H1 (cell line): ENCODE measurements at regions not wholly inside any gene's neighbourhood (a gene's known extent, or its start where the extent isn't known, plus 50 kb on each side); places are given as distances from the start of the nearest gene placed in this dataset.

ENCODE experiments used
- CTCF ChIA-PET: fragments of 300-600 bp; sonication (Branson Sonifier 250); formaldehyde crosslinking; loops from one replicate; lab custom pipeline; 2021; ENCODE audit not compliant: partially characterized antibody; lab: Charles Lee
- POLR2A ChIA-PET: fragments of 300-600 bp; sonication (Branson Sonifier 250); formaldehyde crosslinking; loops from one replicate; lab custom pipeline; 2021; ENCODE audit warnings: inconsistent platforms; ENCODE audit not compliant: partially characterized antibody; lab: Charles Lee
- DNase-seq, 2 experiments: peaks; one replicate each; pipeline versions ENCODE4 v3.0.0 to v3.0.0-alpha.2; 2010 to 2022; ENCODE audit warnings: low spot score in 2 of 2, low read depth in 1 of 2, mixed read lengths in 1 of 2
- FAIRE-seq: peaks from 2 replicates; lab custom pipeline; 2011; peaks lifted over from hg19 to GRCh38; lab: Jason Lieb, UNC
- H2AFZ ChIP-seq: 2 replicates; pipeline ENCODE4 v1.8.1; 2012; ENCODE audit warnings: low read length, inconsistent platforms
- H2AK5ac ChIP-seq: 2 replicates; pipeline ENCODE4 v1.6.1; 2013; ENCODE audit warnings: low read depth, low read length
- H2BK120ac ChIP-seq: replicated peaks from 2 replicates; pipeline ENCODE3; 2013; ENCODE audit warnings: low read depth, low read length, inconsistent platforms
- H2BK12ac ChIP-seq: 2 replicates; pipeline ENCODE4 v1.6.1; 2013; ENCODE audit warnings: low read depth, low read length
- H2BK15ac ChIP-seq: 2 replicates; pipeline ENCODE4 v1.6.1; 2013; ENCODE audit warnings: low read length
- H2BK20ac ChIP-seq: 2 replicates; pipeline ENCODE4 v1.6.1; 2013; ENCODE audit warnings: low read length
- H2BK5ac ChIP-seq: 2 replicates; pipeline ENCODE4 v1.6.1; 2013; ENCODE audit warnings: low read depth, low read length
- H3K14ac ChIP-seq: 2 replicates; pipeline ENCODE4 v1.6.1; 2013; ENCODE audit warnings: inconsistent platforms; ENCODE audit not compliant: insufficient read length
- H3K18ac ChIP-seq: 2 replicates; pipeline ENCODE4 v1.6.1; 2013; ENCODE audit warnings: low read length; ENCODE audit errors: extremely low read depth
- H3K23ac ChIP-seq: 2 replicates; pipeline ENCODE4 v1.6.1; 2013; ENCODE audit warnings: inconsistent platforms; ENCODE audit not compliant: insufficient read length
- H3K23me2 ChIP-seq: 2 replicates; pipeline ENCODE4 v1.6.1; 2013; ENCODE audit warnings: low read depth, low read length
- H3K27ac ChIP-seq: 2 replicates; pipeline ENCODE4 v1.6.1; 2011; ENCODE audit warnings: low read depth, low read length, inconsistent platforms
- H3K27me3 ChIP-seq, 4 experiments: replicated peaks in 1 of 4; 1 replicate in 1 of 4; 2 replicates in 3 of 4; pipeline versions ENCODE4 v1.6.1 to v1.8.1; 2011 to 2013; ENCODE audit warnings: low read length in 3 of 4, mild to moderate bottlenecking in 3 of 4, inconsistent platforms in 2 of 4, mixed read lengths in 2 of 4, moderate library complexity in 1 of 4; ENCODE audit not compliant: control insufficient read depth in 3 of 4, insufficient read depth in 3 of 4; ENCODE audit errors: extremely low read depth in 1 of 4
- H3K36me3 ChIP-seq, 4 experiments: 2 replicates each; pipeline versions ENCODE4 v1.6.1 to v1.8.1; 2011 to 2013; ENCODE audit warnings: mild to moderate bottlenecking in 4 of 4, low read length in 3 of 4, moderate library complexity in 2 of 4, control low read depth in 1 of 4, inconsistent platforms in 1 of 4; ENCODE audit not compliant: insufficient read depth in 4 of 4, control insufficient read depth in 2 of 4
- H3K4ac ChIP-seq: replicated peaks from 2 replicates; pipeline ENCODE3; 2013; ENCODE audit warnings: low read length, low read depth, mixed read lengths, inconsistent platforms; ENCODE audit not compliant: insufficient read length
- H3K4me1 ChIP-seq, 4 experiments: replicated peaks in 1 of 4; 1 replicate in 1 of 4; 2 replicates in 3 of 4; pipeline versions ENCODE4 v1.6.1 to v1.8.1; 2011 to 2013; ENCODE audit warnings: low read length in 3 of 4, inconsistent platforms in 2 of 4, mixed read lengths in 1 of 4; ENCODE audit not compliant: insufficient read depth in 4 of 4, control insufficient read depth in 3 of 4
- H3K4me2 ChIP-seq, 2 experiments: 2 replicates each; pipeline versions ENCODE4 v1.6.1 to v1.8.1; 2011 to 2013; ENCODE audit warnings: low read depth in 2 of 2, low read length in 2 of 2, control low read depth in 1 of 2, inconsistent platforms in 1 of 2, mild to moderate bottlenecking in 1 of 2; ENCODE audit not compliant: insufficient read depth in 1 of 2
- H3K4me3 ChIP-seq, 4 experiments: fragments of 200-600, 300-600 bp in 1 of 4; sonication (generic), shearing (Covaris generic), sonication (Bioruptor Twin) in 1 of 4; 2 replicates each; pipeline versions ENCODE4 v1.5.1 to v1.8.1; 2011 to 2016; ENCODE audit warnings: low read length in 4 of 4, low read depth in 3 of 4, control low read depth in 2 of 4, inconsistent platforms in 2 of 4, mild to moderate bottlenecking in 2 of 4, mixed read lengths in 1 of 4, moderate library complexity in 1 of 4; ENCODE audit not compliant: insufficient read depth in 2 of 4; ENCODE audit errors: extremely low read depth in 1 of 4
- H3K56ac ChIP-seq: replicated peaks from 2 replicates; pipeline ENCODE3; 2013; ENCODE audit warnings: low read depth, mild to moderate bottlenecking, mixed read lengths, low read length, inconsistent platforms; ENCODE audit not compliant: insufficient read length
- H3K79me1 ChIP-seq: 2 replicates; pipeline ENCODE4 v1.6.1; 2013; ENCODE audit warnings: low read depth, low read length, control low read depth
- H3K79me2 ChIP-seq, 2 experiments: 2 replicates each; pipeline versions ENCODE4 v1.6.1 to v1.8.1; 2012 to 2013; ENCODE audit warnings: low read length in 2 of 2, mild to moderate bottlenecking in 2 of 2, inconsistent platforms in 1 of 2; ENCODE audit not compliant: insufficient read depth in 2 of 2, control insufficient read depth in 1 of 2
- H3K9ac ChIP-seq, 4 experiments: replicated peaks in 1 of 4; 1 replicate in 1 of 4; 2 replicates in 3 of 4; pipeline versions ENCODE4 v1.6.1 to v1.8.1; 2011 to 2013; ENCODE audit warnings: low read depth in 3 of 4, low read length in 3 of 4, control low read depth in 2 of 4, mild to moderate bottlenecking in 2 of 4, moderate library complexity in 2 of 4, inconsistent platforms in 1 of 4; ENCODE audit errors: extremely low read depth in 1 of 4
- H3K9me3 ChIP-seq, 2 experiments: 2 replicates each; pipeline versions ENCODE4 v1.6.1 to v1.8.1; 2012 to 2013; ENCODE audit warnings: mild to moderate bottlenecking in 2 of 2, moderate library complexity in 2 of 2, control low read depth in 1 of 2, inconsistent platforms in 1 of 2, low read depth in 1 of 2, low read length in 1 of 2, mixed read lengths in 1 of 2; ENCODE audit not compliant: insufficient read depth in 2 of 2
- H4K20me1 ChIP-seq, 2 experiments: replicated peaks in 1 of 2; 2 replicates each; pipeline versions ENCODE3 to v1.8.1; 2011 to 2013; ENCODE audit warnings: inconsistent platforms in 2 of 2, low read length in 2 of 2, mild to moderate bottlenecking in 1 of 2; ENCODE audit not compliant: insufficient read depth in 2 of 2, control insufficient read depth in 1 of 2
- H4K5ac ChIP-seq: 2 replicates; pipeline ENCODE4 v1.6.1; 2013; ENCODE audit warnings: low read length, low read depth, mixed read lengths, inconsistent platforms; ENCODE audit not compliant: insufficient read length
- H4K8ac ChIP-seq: 2 replicates; pipeline ENCODE4 v1.8.0; 2013; ENCODE audit warnings: mild to moderate bottlenecking, moderate library complexity, low read length, inconsistent platforms; ENCODE audit not compliant: insufficient read depth; ENCODE audit errors: extremely low read depth
- H4K91ac ChIP-seq: replicated peaks from 2 replicates; pipeline ENCODE3; 2013; ENCODE audit warnings: low read length, mixed read lengths, inconsistent platforms; ENCODE audit not compliant: insufficient read length
- JUN ChIP-seq: IDR thresholded peaks from 2 replicates; pipeline ENCODE4 v1.6.1; 2011; ENCODE audit warnings: low read depth, mild to moderate bottlenecking, improper control_type of control experiment, low read length
- RAD21 ChIP-seq, 2 experiments: IDR thresholded peaks in 1 of 2; conservative IDR thresholded peaks in 1 of 2; 2 replicates each; pipeline ENCODE4 v1.6.1; 2011; ENCODE audit warnings: low read depth in 2 of 2, low read length in 2 of 2, improper control_type of control experiment in 1 of 2, inconsistent platforms in 1 of 2, mild to moderate bottlenecking in 1 of 2, moderate library complexity in 1 of 2
- SUZ12 ChIP-seq: fragments of 200-600 bp; sonication (generic); IDR thresholded peaks from 2 replicates; pipeline ENCODE4 v1.6.1; 2012; ENCODE audit warnings: mild to moderate bottlenecking, inconsistent platforms, low read length, moderate library complexity, mixed read lengths
- WGBS, 2 experiments: shearing (Covaris generic) in 1 of 2; methylation state at CpG; one replicate each; pipeline versions ENCODE4 v1.1.6 to v1.1.7; 2013 to 2015; ENCODE audit warnings: low lambda C conversion rate in 2 of 2, mixed read lengths in 2 of 2, inconsistent platforms in 1 of 2, low coverage in 1 of 2, missing lambda C conversion rate in 1 of 2; ENCODE audit not compliant: insufficient replicate concordance in 2 of 2, insufficient coverage in 1 of 2, insufficient read length in 1 of 2; ENCODE audit errors: extremely low coverage in 1 of 2, missing lambda C conversion rate in 1 of 2; 5-methylcytosine and 5-hydroxymethylcytosine counted together
- TF ChIP-seq, protein P1 (sequence below), 3 experiments: IDR thresholded peaks; 1 replicate in 2 of 3; 2 replicates in 1 of 3; pipeline versions ENCODE4 v1.5.1 to v1.6.1; 2011; ENCODE audit warnings: low read length in 3 of 3, mild to moderate bottlenecking in 3 of 3, inconsistent platforms in 2 of 3, low read depth in 1 of 3, moderate library complexity in 1 of 3; ENCODE audit not compliant: insufficient read depth in 1 of 3; ENCODE audit errors: control extremely low read depth in 1 of 3

DNA sequence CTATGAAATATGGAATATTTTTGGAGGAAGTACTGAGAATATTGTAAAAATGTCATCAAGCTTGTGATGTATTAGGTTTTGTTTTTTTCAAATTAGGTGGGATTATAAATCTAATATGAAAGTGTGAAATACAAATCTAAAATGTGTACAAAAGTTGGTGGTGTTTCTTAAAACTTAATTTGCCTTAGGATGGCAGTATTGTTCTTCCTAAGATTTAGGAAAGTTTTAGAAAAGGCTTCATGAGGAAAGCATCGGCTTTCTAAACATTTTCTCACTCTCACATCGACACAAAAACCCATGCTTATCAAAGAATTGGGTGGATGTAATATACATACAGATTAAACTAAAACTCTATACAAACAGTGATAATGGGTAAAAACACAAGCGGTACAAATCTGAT lies 972.0 kb upstream of the PCDH20 start:
- Histone ChIP-seq H4K5ac (no peak overlapping the region), H2AK5ac (no peak overlapping the region), H3K27ac (no peak overlapping the region), H4K20me1 (no peaks in the 10 kb centered on the region), H2BK20ac (no peak overlapping the region), H4K8ac (no peak overlapping the region), H2BK120ac (no peak overlapping the region), H3K4me3 (no peak overlapping the region), H3K23me2 (no peaks in the 10 kb centered on the region), H2BK5ac (no peak overlapping the region), H3K56ac (no peak overlapping the region), H2BK15ac (no peak overlapping the region), H3K79me1 (no peaks in the 10 kb centered on the region), H3K4me2 (no peak overlapping the region), H3K9ac (no peak overlapping the region), H3K27me3 (no peaks in the 10 kb centered on the region), H3K23ac (no peak overlapping the region), H3K14ac (no peak overlapping the region), H3K36me3 (no peaks in the 10 kb centered on the region), H4K91ac (no peak overlapping the region), H2AFZ (no peak overlapping the region), H3K4ac (no peak overlapping the region), H2BK12ac (no peak overlapping the region), H3K9me3 (no peaks in the 10 kb centered on the region), H3K4me1 (no peaks in the 10 kb centered on the region), H3K18ac (no peak overlapping the region), H3K79me2 (no peaks in the 10 kb centered on the region)
- no peak for DNase-seq
- peak; percentile 42 for FAIRE-seq
- TF ChIP-seq RAD21 (IDR thresholded peaks at IDR 0.05 in 1 of 2, conservative IDR thresholded peaks at IDR 0.05 in 1 of 2; ENCODE audit: low read depth in 2 of 2, low read length in 2 of 2) (peak; percentile 61 to 63), JUN (no peak), SUZ12 (no peak)
- TF ChIP-seq, protein P1, sequence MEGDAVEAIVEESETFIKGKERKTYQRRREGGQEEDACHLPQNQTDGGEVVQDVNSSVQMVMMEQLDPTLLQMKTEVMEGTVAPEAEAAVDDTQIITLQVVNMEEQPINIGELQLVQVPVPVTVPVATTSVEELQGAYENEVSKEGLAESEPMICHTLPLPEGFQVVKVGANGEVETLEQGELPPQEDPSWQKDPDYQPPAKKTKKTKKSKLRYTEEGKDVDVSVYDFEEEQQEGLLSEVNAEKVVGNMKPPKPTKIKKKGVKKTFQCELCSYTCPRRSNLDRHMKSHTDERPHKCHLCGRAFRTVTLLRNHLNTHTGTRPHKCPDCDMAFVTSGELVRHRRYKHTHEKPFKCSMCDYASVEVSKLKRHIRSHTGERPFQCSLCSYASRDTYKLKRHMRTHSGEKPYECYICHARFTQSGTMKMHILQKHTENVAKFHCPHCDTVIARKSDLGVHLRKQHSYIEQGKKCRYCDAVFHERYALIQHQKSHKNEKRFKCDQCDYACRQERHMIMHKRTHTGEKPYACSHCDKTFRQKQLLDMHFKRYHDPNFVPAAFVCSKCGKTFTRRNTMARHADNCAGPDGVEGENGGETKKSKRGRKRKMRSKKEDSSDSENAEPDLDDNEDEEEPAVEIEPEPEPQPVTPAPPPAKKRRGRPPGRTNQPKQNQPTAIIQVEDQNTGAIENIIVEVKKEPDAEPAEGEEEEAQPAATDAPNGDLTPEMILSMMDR (IDR thresholded peaks at IDR 0.05; ENCODE audit: control extremely low read depth in 1 of 3, insufficient read depth in 1 of 3, low read depth in 1 of 3, low read length in 3 of 3) = peak in 1 of 3 experiments; percentile 2; a peak in 1 of 4 replicates
- CTCF ChIA-PET = no interaction called here
- POLR2A ChIA-PET = no interaction called here
- WGBS, 2 experiments = 79% methylated on average over 3 of the region's 3 CpGs; no CpG with 5 or more reads in 1 of the 2 experiments
